HG02981 (cell line): ENCODE measurements at regions not wholly inside any gene's neighbourhood (a gene's known extent, or its start where the extent isn't known, plus 50 kb on each side); places are given as distances from the start of the nearest gene placed in this dataset.

Source experiments
- ATAC-seq: cut with Tn5 transposase; IDR thresholded peaks from one replicate; pipeline ENCODE4 v1.9.1; 2021; ENCODE audit warnings: mild to moderate bottlenecking, moderate library complexity; ENCODE audit not compliant: unreplicated experiment

GRCh38 chr2:21427606-21428005 lies 303.8 kb downstream of the TDRD15 start:
- peak; percentile 58 for ATAC-seq

- no peak for ATAC-seq
Observed at GRCh38 chr2:21428754-21429153, 305.0 kb downstream of the TDRD15 start.

- no peak for ATAC-seq
Observed at GRCh38 chr2:21429747-21430146, 306.0 kb downstream of the TDRD15 start.

GRCh38 chr2:21431078-21431477 lies 307.3 kb downstream of the TDRD15 start:
- no peak for ATAC-seq

- ATAC-seq = peak; percentile 80
Observed at GRCh38 chr2:21438949-21439348, 315.2 kb downstream of the TDRD15 start.

GRCh38 chr2:21441442-21441841 lies 317.7 kb downstream of the TDRD15 start:
- ATAC-seq = no peak

- no peak for ATAC-seq
Observed at GRCh38 chr2:21443494-21444105, 319.8 kb downstream of the TDRD15 start.

GRCh38 chr2:21449881-21450280 lies 326.1 kb downstream of the TDRD15 start:
- no peak for ATAC-seq

- ATAC-seq = no peak
Observed at GRCh38 chr2:21451403-21451802, 327.6 kb downstream of the TDRD15 start.

- no peak for ATAC-seq
Observed at GRCh38 chr2:21452263-21452662, 328.5 kb downstream of the TDRD15 start.

- no peak for ATAC-seq
Observed at GRCh38 chr2:21452678-21453077, 328.9 kb downstream of the TDRD15 start.

- no peak for ATAC-seq
Observed at GRCh38 chr2:21453723-21454450, 330.1 kb downstream of the TDRD15 start.

GRCh38 chr2:21454839-21455238 lies 331.1 kb downstream of the TDRD15 start:
- ATAC-seq = no peak

GRCh38 chr2:21461754-21462240 lies 338.0 kb downstream of the TDRD15 start:
- no peak for ATAC-seq

- ATAC-seq = no peak
Observed at GRCh38 chr2:21466341-21466927, 342.7 kb downstream of the TDRD15 start.

GRCh38 chr2:21467280-21467818 lies 343.6 kb downstream of the TDRD15 start:
- ATAC-seq = no peak

GRCh38 chr2:21467910-21468309 lies 344.1 kb downstream of the TDRD15 start:
- no peak for ATAC-seq

GRCh38 chr2:21468624-21469023 lies 344.9 kb downstream of the TDRD15 start:
- no peak for ATAC-seq

GRCh38 chr2:21469158-21469557 lies 345.4 kb downstream of the TDRD15 start:
- ATAC-seq = no peak

- ATAC-seq = no peak
Observed at GRCh38 chr2:21469564-21469963, 345.8 kb downstream of the TDRD15 start.

- no peak for ATAC-seq
Observed at GRCh38 chr2:21480162-21480561, 356.4 kb downstream of the TDRD15 start.

GRCh38 chr2:21484643-21485042 lies 360.9 kb downstream of the TDRD15 start:
- no peak for ATAC-seq
